HG03066 (cell line): ENCODE measurements at regions not wholly inside any gene's neighbourhood (a gene's known extent, or its start where the extent isn't known, plus 50 kb on each side); places are given as distances from the start of the nearest gene placed in this dataset.
"Not testable (repeated sequence)": the region's sequence is repeated elsewhere in the genome, so short reads cannot be mapped to it uniquely, and the experiment has no call there.

Experiments used
- ATAC-seq: cut with Tn5 transposase; IDR thresholded peaks from one replicate; pipeline ENCODE4 v1.9.1; 2021; ENCODE audit warnings: low read depth; ENCODE audit not compliant: unreplicated experiment

- ATAC-seq = no peak
Observed at GRCh38 chr2:84158605-84159004, 300.5 kb downstream of the SUCLG1 start.

- no peak for ATAC-seq
Observed at GRCh38 chr2:84152462-84152861, 306.6 kb downstream of the SUCLG1 start.

GRCh38 chr2:84144345-84144744, 314.7 kb downstream of the SUCLG1 start:
- no peak for ATAC-seq

- ATAC-seq = no peak
Observed at GRCh38 chr2:84137034-84137433, 322.0 kb downstream of the SUCLG1 start.

- ATAC-seq = no peak
Observed at GRCh38 chr2:84132370-84132769, 326.7 kb downstream of the SUCLG1 start.

GRCh38 chr2:84131278-84131830, 327.7 kb downstream of the SUCLG1 start:
- ATAC-seq = no peak

GRCh38 chr2:84129018-84129417, 330.1 kb downstream of the SUCLG1 start:
- no peak for ATAC-seq

GRCh38 chr2:84127812-84128211, 331.3 kb downstream of the SUCLG1 start:
- ATAC-seq = not testable (repeated sequence)

- no peak for ATAC-seq
Observed at GRCh38 chr2:84126530-84126929, 332.6 kb downstream of the SUCLG1 start.

GRCh38 chr2:84126084-84126483, 333.0 kb downstream of the SUCLG1 start:
- ATAC-seq = no peak

GRCh38 chr2:84116143-84116542, 342.9 kb downstream of the SUCLG1 start:
- ATAC-seq = no peak

- no peak for ATAC-seq
Observed at GRCh38 chr2:84115173-84115857, 343.8 kb downstream of the SUCLG1 start.

GRCh38 chr2:84103816-84104527, 355.1 kb downstream of the SUCLG1 start:
- not testable (repeated sequence) for ATAC-seq

- no peak for ATAC-seq
Observed at GRCh38 chr2:84102274-84102673, 356.8 kb downstream of the SUCLG1 start.

- no peak for ATAC-seq
Observed at GRCh38 chr2:84088656-84089055, 370.4 kb downstream of the SUCLG1 start.

- ATAC-seq = no peak
Observed at GRCh38 chr2:84085562-84085961, 373.5 kb downstream of the SUCLG1 start.

GRCh38 chr2:84084856-84085255, 374.2 kb downstream of the SUCLG1 start:
- ATAC-seq = no peak

- ATAC-seq = no peak
Observed at GRCh38 chr2:84083984-84084383, 375.1 kb downstream of the SUCLG1 start.

- no peak for ATAC-seq
Observed at GRCh38 chr2:84078471-84078870, 380.6 kb downstream of the SUCLG1 start.

- ATAC-seq = no peak
Observed at GRCh38 chr2:84077496-84077895, 381.6 kb downstream of the SUCLG1 start.

GRCh38 chr2:84071050-84071449, 388.0 kb downstream of the SUCLG1 start:
- ATAC-seq = no peak

- no peak for ATAC-seq
Observed at GRCh38 chr2:84065857-84066256, 393.2 kb downstream of the SUCLG1 start.
